Retinal pigment epithelial cell (primary cell): ENCODE measurements at regions not wholly inside any gene's neighbourhood (a gene's known extent, or its start where the extent isn't known, plus 50 kb on each side); places are given as distances from the start of the nearest gene placed in this dataset.

ENCODE experiments used
- DNase-seq: peaks from one replicate; pipeline ENCODE4 v3.0.0-alpha.2; 2010; ENCODE audit warnings: low read depth
- H3K4me3 ChIP-seq: 2 replicates; pipeline ENCODE4 v1.5.1; 2011; ENCODE audit warnings: mild to moderate bottlenecking, low read length, control low read depth, moderate library complexity
- CTCF ChIP-seq: conservative IDR thresholded peaks from 2 replicates; pipeline ENCODE4 v1.5.1; 2011; ENCODE audit warnings: low read depth, low read length, control low read depth, inconsistent platforms

GRCh38 chr6:14925699-14926026 lies 320.2 kb upstream of the JARID2 start:
- no peak overlapping the region for H3K4me3 ChIP-seq
- DNase-seq: peak; percentile 82
- TF ChIP-seq CTCF: no peak

DNA sequence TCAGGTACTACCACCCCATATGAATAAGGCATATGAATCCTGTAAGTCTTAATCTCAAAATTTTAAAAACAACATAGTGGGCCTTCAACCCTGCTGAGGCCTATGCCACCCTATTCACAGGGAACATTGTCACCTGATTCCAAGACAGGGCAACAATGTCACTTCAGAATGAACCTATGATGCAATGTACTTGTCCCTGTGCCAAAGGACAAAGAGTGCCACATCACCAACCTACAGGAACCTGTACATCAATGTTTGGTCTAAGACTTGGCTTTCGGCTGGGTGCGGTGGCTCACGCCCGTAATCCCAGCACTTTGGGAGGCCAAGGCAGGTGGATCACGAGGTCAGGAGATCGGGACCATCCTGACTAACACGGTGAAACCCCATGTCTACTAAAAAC lies 318.5 kb upstream of the JARID2 start:
- H3K4me3 ChIP-seq: no peak overlapping the region
- DNase-seq: no peak
- no peak for TF ChIP-seq CTCF

DNA sequence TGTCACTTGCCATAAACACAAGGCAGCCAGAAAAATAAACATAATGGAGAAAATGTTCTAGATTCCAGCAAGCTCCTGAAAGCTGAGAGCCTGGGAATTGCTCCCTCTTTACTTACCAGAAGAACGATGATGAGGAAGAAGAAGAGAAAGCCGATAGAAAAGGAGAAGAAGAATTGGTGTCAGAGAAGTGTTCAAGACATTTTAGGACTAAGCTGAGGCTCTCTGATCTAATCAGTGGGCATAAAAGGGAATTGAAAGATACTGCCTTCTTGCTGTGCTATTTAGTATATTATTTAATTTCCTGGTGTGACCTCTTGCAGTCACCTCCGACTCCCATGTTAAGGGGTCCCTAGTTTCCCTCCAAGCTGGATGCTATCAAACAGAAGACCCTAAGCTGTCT lies 316.6 kb upstream of the JARID2 start:
- H3K4me3 ChIP-seq: no peak overlapping the region
- no peak for DNase-seq
- no peak for TF ChIP-seq CTCF

DNA sequence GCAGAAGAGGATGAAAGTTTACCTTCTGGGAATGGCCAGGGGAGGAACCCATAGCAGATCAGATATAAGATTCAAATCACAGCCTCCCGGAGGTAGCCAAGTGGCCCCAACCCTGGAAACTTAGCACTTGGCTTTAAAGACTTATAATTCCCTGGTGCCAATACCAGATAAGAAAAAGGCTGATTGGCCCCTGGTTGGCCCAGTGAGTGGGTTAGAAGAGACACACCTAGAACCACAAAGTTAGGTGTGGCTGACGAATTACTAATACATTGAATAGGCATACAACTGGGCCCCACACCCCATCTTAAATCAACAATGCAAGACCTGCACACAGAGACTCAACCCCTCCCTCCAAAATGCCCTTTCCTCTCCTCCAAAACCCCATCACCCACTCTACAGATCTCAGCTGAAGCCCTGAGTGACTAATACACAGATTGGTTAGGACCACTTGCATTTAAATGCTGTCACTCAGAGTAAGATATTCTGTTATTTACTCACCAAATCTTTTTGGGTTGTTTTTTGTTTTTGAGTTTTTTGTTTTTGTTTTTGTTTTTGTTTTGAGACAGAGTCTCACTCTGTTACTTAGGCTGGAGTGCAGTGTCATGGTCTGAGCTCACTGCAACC lies 315.4 kb upstream of the JARID2 start:
- no peak overlapping the region for H3K4me3 ChIP-seq
- DNase-seq: no peak
- no peak for TF ChIP-seq CTCF

DNA sequence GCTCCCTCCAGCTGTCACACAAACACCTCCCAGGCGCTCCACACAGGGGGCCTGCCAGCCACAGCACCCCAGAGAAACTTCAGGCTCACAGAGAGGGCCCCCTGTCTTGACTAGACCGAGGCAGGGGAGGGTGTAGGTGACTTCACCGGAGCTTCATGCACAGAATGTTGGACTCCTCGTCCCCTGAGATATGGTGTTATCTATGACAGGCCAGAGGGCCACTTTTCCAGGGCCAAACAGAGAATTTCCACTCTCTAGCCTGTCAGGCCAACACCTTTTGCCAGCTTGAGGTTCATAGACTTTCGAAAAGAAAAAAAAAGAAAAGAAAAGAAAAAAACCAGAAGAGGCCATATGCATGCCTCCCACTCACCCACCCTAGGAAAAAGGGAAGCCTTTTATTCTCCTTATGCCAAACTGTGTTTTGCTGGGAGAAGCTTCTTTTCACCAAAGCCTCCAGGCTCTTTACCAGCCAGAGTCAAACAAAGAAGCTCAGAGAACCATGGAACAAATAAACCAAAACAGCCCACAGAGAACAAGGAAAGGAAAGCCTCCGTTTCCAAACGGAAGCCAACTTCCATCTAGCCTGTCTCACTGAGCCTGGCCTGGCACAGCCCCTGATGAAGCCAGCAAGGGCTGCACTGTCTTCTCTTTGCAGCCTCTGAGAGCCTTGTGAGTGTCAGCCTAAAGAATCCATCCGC lies 313.2 kb upstream of the JARID2 start:
- no peak for DNase-seq
- H3K4me3 ChIP-seq: no peak overlapping the region
- no peak for TF ChIP-seq CTCF

DNA sequence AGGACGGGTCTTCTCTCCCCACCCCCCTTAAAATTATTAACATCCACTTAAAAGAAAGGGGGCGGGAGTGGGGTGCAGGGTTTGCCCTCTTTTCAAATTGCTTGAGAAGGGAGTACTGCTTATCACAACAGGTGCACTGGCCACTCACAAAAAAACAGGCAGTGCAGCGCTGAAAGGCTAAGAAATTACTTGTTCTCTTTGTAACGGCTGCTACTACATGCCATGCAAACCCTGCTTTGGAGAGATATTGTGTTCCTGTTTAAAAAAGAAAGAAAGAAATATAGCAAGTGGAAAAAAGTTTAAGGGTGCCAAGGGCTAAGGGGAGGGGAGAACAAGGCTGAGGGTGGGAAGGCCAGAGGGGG lies 312.7 kb upstream of the JARID2 start:
- TF ChIP-seq CTCF: no peak
- no peak overlapping the region for H3K4me3 ChIP-seq
- DNase-seq: no peak

DNA sequence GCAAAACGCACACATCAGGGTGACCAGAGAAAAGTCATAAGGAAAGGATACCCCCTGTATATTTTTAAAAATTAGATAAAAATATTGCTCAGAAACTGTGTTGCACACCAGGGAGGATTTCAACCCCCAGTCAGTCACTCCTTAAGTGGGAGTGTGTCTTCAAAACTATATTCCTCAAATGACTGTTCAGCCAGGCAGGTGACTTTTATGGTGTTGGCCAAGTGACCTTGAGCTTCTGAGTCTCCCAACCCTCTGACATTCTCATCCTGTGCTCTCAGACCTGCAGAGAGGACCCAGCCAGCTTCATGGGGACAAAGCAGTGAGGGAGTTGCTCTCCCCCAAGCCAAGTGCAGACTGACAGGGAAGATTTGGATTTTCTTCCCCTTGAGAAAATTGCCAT lies 311.9 kb upstream of the JARID2 start:
- H3K4me3 ChIP-seq: no peak overlapping the region
- no peak for DNase-seq
- no peak for TF ChIP-seq CTCF
